OCI-LY7 (cell line): ENCODE measurements at regions not wholly inside any gene's neighbourhood (a gene's known extent, or its start where the extent isn't known, plus 50 kb on each side); places are given as distances from the start of the nearest gene placed in this dataset.

Source experiments
- BruUV-seq: library from RNA; stranded (reverse); fragments of 400-500 nt; replicated peaks from 2 replicates; lab custom pipeline; 2021; lab: Mats Ljungman, UMichigan
- CTCF ChIA-PET: fragments of 300-600 bp; sonication (Branson Sonifier 250); formaldehyde crosslinking; loops from one replicate; lab custom pipeline; 2022; ENCODE audit warnings: antibody characterized with exemption; ENCODE audit not compliant: unreplicated experiment; lab: Charles Lee
- POLR2A ChIA-PET: fragments of 300-600 bp; sonication (Branson Sonifier 250); formaldehyde crosslinking; loops from one replicate; lab custom pipeline; 2022; ENCODE audit warnings: antibody characterized with exemption; lab: Charles Lee
- DNase-seq: peaks from one replicate; pipeline ENCODE4 v3.0.0-alpha.2; 2015; ENCODE audit warnings: low spot score
- H2AFZ ChIP-seq: fragments of 200-600 bp; sonication (generic), shearing (Covaris generic); 2 replicates; pipeline ENCODE4 v1.6.1; 2014; ENCODE audit warnings: mild to moderate bottlenecking, antibody characterized with exemption, low read length, moderate library complexity
- H3K27ac ChIP-seq: fragments of 200-600 bp; sonication (generic); 2 replicates; pipeline ENCODE4 v1.5.1; 2014; ENCODE audit warnings: mixed run types, low read depth, mild to moderate bottlenecking, moderate library complexity, low read length, inconsistent platforms; ENCODE audit not compliant: poor library complexity, severe bottlenecking
- H3K36me3 ChIP-seq: fragments of 200-600 bp; sonication (generic); 2 replicates; pipeline ENCODE4 v1.6.1; 2014; ENCODE audit warnings: mild to moderate bottlenecking, antibody characterized with exemption, low read length, moderate library complexity, mixed read lengths; ENCODE audit not compliant: insufficient read depth
- H3K4me1 ChIP-seq: fragments of 200-600 bp; sonication (generic); 2 replicates; pipeline ENCODE4 v1.5.1; 2014; ENCODE audit warnings: mild to moderate bottlenecking, low read length; ENCODE audit not compliant: insufficient read depth, poor library complexity, severe bottlenecking
- H3K4me2 ChIP-seq: fragments of 200-600 bp; sonication (generic); 2 replicates; pipeline ENCODE4 v1.6.1; 2014; ENCODE audit warnings: mild to moderate bottlenecking, low read length
- H3K4me3 ChIP-seq: fragments of 200-600 bp; sonication (generic); 2 replicates; pipeline ENCODE4 v1.5.1; 2014; ENCODE audit warnings: mild to moderate bottlenecking, low read depth, low read length; ENCODE audit not compliant: poor library complexity, severe bottlenecking
- H3K79me2 ChIP-seq: fragments of 200-600 bp; sonication (generic); 2 replicates; pipeline ENCODE4 v1.6.1; 2016; ENCODE audit warnings: low read depth, mild to moderate bottlenecking, low read length, moderate library complexity, mixed read lengths; ENCODE audit not compliant: insufficient read depth
- H3K9me2 ChIP-seq: fragments of 200-600 bp; sonication (generic); 2 replicates; pipeline ENCODE4 v1.6.1; 2016; ENCODE audit warnings: mild to moderate bottlenecking, low read length, mixed read lengths; ENCODE audit not compliant: insufficient read depth
- H3K9me3 ChIP-seq: fragments of 200-600 bp; sonication (generic); 2 replicates; pipeline ENCODE4 v1.6.1; 2014; ENCODE audit warnings: mild to moderate bottlenecking, mixed run types, low read length, mixed read lengths
- H4K20me1 ChIP-seq: fragments of 200-600 bp; sonication (generic); 2 replicates; pipeline ENCODE4 v1.6.1; 2014; ENCODE audit warnings: mild to moderate bottlenecking, antibody characterized with exemption, low read length, moderate library complexity, mixed read lengths; ENCODE audit not compliant: insufficient read depth
- CTCF ChIP-seq: fragments of 200-600 bp; sonication (generic); conservative IDR thresholded peaks from 2 replicates; pipeline ENCODE4 v1.5.1; 2014; ENCODE audit warnings: mild to moderate bottlenecking, antibody characterized with exemption, low read length, moderate library complexity, mixed read lengths
- EZH2phosphoT487 ChIP-seq: fragments of 200-600 bp; sonication (generic); IDR thresholded peaks from 2 replicates; pipeline ENCODE4 v1.6.1; 2018; ENCODE audit warnings: low read depth, borderline replicate concordance, mild to moderate bottlenecking, mixed run types, antibody characterized with exemption, low read length, moderate library complexity, mixed read lengths
- intact Hi-C: fragments of 100-400 bp; cut with micrococcal nuclease; formaldehyde crosslinking; loops from one replicate; pipeline ENCODE4 v1.10.0; 2022; ENCODE audit not compliant: unreplicated experiment

GRCh38 chr6:139747154-139747553, 372.7 kb upstream of the CITED2 start:
- Histone ChIP-seq H3K9me2 (no peaks in the 10 kb centered on the region), H3K27ac (no peak overlapping the region), H3K36me3 (no peaks in the 10 kb centered on the region), H3K4me3 (no peak overlapping the region), H2AFZ (no peak overlapping the region), H3K4me2 (no peak overlapping the region), H4K20me1 (no peaks in the 10 kb centered on the region), H3K9me3 (no peaks in the 10 kb centered on the region), H3K79me2 (no peaks in the 10 kb centered on the region), H3K4me1 (no peaks in the 10 kb centered on the region)
- intact Hi-C loops: no loop called here
- CTCF ChIA-PET: no interaction called here
- no peak for DNase-seq
- POLR2A ChIA-PET: interaction anchor here (0.5 kb wide), 1 partner anchor 1615 kb away, joined by 3 read pairs; no protein-coding TSS in a partner anchor
- no TSS peak for BruUV-seq
- TF ChIP-seq CTCF (no peak), EZH2phosphoT487 (no peak)

- no TSS peak for BruUV-seq
- Histone ChIP-seq H2AFZ (no peak overlapping the region), H3K4me2 (no peak overlapping the region), H3K36me3 (no peaks in the 10 kb centered on the region), H3K4me1 (no peaks in the 10 kb centered on the region), H4K20me1 (no peaks in the 10 kb centered on the region), H3K4me3 (no peak overlapping the region), H3K9me3 (no peaks in the 10 kb centered on the region), H3K9me2 (no peaks in the 10 kb centered on the region), H3K79me2 (no peaks in the 10 kb centered on the region), H3K27ac (no peak overlapping the region)
- no peak for TF ChIP-seq CTCF
- no peak for DNase-seq
- CTCF ChIA-PET: no interaction called here
- intact Hi-C loops: no loop called here
- POLR2A ChIA-PET: interaction anchor here (0.7 to 0.9 kb wide), 2 partner anchors 10 to 24 kb away, joined by 4 read pairs; no protein-coding TSS in a partner anchor
Measured at GRCh38 chr6:139744891-139745290, 370.4 kb upstream of the CITED2 start.

GRCh38 chr6:139743664-139744437, 369.4 kb upstream of the CITED2 start:
- H2AFZ ChIP-seq: no peak overlapping the region

More at GRCh38 chr6:139743664-139744437, 369.4 kb upstream of the CITED2 start:
- Histone ChIP-seq H3K9me2 (no peaks in the 10 kb centered on the region), H3K9me3 (no peaks in the 10 kb centered on the region), H3K79me2 (no peaks in the 10 kb centered on the region), H3K27ac (no peak overlapping the region), H3K4me2 (no peak overlapping the region), H4K20me1 (no peaks in the 10 kb centered on the region), H3K4me3 (no peak overlapping the region), H3K36me3 (no peaks in the 10 kb centered on the region), H3K4me1 (no peaks in the 10 kb centered on the region)
- BruUV-seq: no TSS peak
- TF ChIP-seq CTCF (no peak), EZH2phosphoT487 (no peak)
- no peak for DNase-seq
- intact Hi-C loops: no loop called here
- POLR2A ChIA-PET: no interaction called here
- CTCF ChIA-PET: no interaction called here
